HG03354 (cell line): ENCODE measurements at regions not wholly inside any gene's neighbourhood (a gene's known extent, or its start where the extent isn't known, plus 50 kb on each side); places are given as distances from the start of the nearest gene placed in this dataset.
"Not testable (repeated sequence)": the region's sequence is repeated elsewhere in the genome, so short reads cannot be mapped to it uniquely, and the experiment has no call there.

ENCODE experiments used
- ATAC-seq: cut with Tn5 transposase; IDR thresholded peaks from one replicate; pipeline ENCODE4 v1.9.1; 2021; ENCODE audit warnings: mild to moderate bottlenecking; ENCODE audit not compliant: unreplicated experiment, poor library complexity, severe bottlenecking

GRCh38 chr1:73343947-73344346, 854.0 kb downstream of the LRRIQ3 start:
- ATAC-seq: no peak

DNA sequence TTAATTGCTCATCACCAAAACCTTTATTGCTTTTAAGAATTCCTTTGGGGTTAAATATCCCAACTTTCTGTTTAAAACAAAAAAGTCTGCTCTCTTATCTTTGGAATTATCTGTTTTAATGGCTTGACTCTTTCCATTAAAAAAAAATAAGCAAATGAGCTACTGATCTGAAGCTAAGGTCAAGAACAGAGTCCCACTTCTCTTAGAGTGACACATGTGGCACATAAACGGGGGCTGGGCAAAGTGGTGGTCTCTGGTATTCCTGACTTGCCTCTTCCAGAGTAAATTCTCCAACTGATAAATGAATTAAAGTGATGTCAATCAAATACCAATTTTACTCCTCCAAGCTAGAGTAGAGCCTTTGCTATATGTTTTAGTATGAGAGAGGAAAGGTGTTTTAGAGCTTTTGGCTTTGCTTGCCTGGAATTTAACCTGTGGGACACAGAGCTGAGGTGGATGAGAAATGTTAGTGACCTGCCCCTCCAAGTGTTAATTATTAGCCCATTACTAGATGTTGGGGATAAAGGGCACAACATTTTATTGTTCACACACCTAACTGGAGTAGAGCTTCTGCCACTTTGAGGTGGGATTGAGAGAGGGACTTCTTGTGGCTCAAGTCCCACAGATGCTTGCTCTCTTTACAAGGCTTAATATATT, 864.0 kb downstream of the LRRIQ3 start:
- no peak for ATAC-seq

- ATAC-seq: no peak
These were observed 866.2 kb downstream of the LRRIQ3 start for GRCh38 chr1:73331726-73332125.

DNA sequence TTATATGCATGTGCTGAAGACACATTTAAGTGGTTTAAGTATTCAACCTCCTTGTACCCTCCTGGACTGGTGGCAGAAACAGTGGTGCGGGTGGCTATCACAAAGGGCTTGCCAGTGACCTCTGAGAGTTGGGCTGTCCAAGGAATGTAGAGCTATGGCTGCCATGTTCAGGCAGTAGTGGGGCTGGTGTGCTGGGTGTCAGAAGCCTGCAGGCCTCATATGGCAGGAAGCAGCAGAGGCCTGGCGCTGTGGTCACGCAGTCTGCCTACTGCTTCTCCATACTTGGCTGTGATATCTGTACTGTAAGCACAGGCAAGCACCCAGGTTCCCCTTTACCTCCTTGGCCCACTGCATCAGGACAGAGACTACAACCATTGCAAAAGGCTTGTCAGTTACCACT, 870.0 kb downstream of the LRRIQ3 start:
- ATAC-seq: no peak

DNA sequence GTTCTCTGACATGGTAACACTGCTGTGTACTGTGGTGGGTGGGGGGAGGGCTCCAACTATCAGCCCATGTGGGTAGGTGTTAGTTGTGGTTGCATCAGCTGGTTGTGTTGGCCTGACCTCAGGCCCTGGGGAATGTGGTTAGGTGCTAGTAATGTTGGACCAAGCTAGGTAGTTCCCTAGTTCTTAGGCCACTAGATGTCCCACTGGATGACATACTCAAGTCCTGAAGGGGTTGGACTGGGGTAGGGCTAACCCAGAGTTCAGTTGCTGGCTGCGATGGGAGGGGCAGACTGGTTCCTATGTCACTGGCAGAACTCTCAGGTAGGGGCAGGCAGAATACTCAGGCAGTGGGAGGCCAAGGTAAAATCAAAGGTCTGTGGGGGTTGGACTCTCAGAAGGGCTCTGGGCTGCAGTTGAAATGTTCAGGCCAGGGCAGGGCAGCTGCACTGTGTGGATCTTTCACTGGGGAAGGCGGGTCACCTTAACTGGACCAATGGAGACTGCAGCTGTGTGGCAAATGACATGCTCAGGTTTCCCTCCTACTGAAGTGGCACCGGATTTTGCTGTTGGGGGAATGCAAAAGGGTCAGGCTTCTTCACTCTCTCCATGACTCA, 870.7 kb downstream of the LRRIQ3 start:
- no peak for ATAC-seq

- no peak for ATAC-seq
These were observed 871.3 kb downstream of the LRRIQ3 start for GRCh38 chr1:73326663-73327062.

- no peak for ATAC-seq
These were observed 887.1 kb downstream of the LRRIQ3 start for GRCh38 chr1:73310797-73311381.

DNA sequence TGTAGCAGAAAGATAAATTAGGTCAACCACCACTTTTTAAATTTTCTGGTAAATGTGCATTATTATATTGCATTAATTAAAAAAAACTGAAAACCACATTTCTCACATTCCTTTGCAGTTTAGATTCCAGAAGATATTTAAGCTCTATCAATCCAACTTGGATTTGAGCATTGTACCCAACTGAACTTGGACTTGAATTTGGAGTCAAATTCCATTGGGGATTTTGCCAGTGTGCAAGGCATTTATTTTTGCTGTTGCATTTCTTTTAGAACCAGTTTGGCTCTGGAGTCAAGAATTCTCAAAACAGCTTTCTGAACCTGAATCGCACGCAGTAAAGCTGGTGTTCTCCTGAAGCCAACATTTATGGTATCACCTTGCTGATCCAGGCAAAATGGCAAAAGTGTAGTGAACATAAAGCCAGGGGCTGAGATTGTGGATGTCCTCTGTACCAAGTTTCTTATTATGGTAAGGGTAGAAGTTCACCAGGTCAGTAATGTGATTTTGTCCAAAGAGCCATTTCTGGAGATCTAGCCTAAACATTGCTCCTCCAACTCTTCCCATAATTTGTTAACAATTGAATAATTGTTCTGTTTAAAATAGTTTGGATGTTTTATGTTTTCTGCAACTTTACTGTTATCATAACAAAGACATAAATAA, 890.9 kb downstream of the LRRIQ3 start:
- ATAC-seq: no peak

GRCh38 chr1:73273886-73274285, 924.1 kb downstream of the LRRIQ3 start:
- no peak for ATAC-seq

GRCh38 chr1:73245196-73245595, 952.8 kb downstream of the LRRIQ3 start:
- ATAC-seq: not testable (repeated sequence)

- no peak for ATAC-seq
These were observed 936.7 kb upstream of the NEGR1 start for GRCh38 chr1:73218995-73219546.

- ATAC-seq: no peak
These were observed 923.1 kb upstream of the NEGR1 start for GRCh38 chr1:73205294-73205973.

DNA sequence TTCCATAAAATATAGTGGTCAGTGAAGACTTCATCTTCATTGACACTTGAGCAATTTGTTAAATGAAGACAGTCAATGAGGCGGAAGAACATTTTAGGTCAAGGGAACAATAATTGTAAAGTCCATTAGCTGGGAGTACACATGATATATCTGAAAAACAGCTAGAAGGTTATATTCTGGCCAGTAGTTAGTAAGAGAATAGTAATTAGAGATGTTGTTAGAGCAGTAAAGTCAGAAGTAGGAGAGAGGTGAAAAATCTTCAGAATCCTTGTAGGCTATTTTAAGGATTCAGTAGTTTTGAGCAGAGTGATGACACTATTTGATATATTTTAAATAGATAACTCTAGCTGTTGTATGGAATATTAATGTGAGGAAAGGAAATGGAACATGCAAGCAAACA, 915.6 kb upstream of the NEGR1 start:
- no peak for ATAC-seq

DNA sequence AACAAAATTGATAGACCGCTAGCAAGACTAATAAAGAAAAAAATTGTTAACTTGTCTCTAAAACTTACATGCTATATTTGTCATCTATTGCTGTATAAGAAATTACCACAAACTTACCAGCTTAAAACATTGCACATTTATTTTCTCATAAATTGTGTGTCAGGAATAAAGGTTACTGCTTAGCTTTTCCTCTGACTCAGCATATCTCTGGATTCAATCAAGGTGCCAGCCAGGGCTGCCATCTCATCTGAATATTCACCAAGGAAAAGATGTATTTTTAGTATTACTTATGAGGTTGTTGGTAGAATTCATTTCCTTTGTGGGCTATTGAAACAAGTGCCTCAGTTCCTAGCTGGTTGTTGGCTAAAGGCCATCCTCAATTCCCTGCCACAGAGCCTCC, 912.6 kb upstream of the NEGR1 start:
- ATAC-seq: no peak

GRCh38 chr1:73183581-73183980, 901.2 kb upstream of the NEGR1 start:
- not testable (repeated sequence) for ATAC-seq

GRCh38 chr1:73181190-73181540, 898.8 kb upstream of the NEGR1 start:
- ATAC-seq: no peak

DNA sequence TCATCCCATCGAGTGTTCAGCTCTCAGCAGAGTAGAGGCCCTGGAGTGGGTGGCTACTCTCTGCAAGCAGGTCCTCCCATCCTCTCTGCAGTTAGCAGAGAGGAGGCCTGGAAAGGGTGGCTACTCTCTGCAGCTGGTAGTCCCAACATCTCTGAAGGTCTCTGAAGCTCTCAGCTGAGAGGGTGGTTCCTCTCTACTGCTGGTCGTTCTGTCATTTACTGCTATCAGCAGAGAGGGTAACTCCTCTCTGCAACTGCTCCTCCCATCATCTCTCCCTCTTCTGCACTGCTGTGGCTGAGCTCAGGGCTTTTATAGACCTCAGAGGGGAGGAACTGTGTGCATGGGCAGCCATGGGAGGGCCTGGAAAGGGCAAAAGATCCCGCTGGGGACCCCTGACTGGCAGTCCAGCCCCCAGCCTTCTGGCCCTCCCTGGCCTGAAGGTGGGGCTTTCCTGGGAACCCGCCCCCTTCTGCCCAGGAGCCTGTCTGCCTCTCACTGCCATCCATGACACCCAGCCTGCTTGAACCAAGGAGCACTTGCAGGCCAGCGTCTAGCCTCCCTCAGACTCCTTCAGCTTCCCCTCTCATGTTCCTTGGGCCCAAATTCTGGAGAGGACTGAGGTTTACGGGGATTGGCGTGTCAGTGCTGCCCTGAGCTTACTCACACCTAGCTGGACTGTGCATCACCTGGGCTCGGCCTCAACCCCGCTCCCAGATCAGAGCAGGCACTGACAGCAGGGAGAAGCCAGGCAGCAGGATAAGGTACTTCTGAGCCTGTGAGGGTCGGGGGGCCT, 898.3 kb upstream of the NEGR1 start:
- no peak for ATAC-seq

GRCh38 chr1:73176902-73177301, 894.6 kb upstream of the NEGR1 start:
- ATAC-seq: no peak

DNA sequence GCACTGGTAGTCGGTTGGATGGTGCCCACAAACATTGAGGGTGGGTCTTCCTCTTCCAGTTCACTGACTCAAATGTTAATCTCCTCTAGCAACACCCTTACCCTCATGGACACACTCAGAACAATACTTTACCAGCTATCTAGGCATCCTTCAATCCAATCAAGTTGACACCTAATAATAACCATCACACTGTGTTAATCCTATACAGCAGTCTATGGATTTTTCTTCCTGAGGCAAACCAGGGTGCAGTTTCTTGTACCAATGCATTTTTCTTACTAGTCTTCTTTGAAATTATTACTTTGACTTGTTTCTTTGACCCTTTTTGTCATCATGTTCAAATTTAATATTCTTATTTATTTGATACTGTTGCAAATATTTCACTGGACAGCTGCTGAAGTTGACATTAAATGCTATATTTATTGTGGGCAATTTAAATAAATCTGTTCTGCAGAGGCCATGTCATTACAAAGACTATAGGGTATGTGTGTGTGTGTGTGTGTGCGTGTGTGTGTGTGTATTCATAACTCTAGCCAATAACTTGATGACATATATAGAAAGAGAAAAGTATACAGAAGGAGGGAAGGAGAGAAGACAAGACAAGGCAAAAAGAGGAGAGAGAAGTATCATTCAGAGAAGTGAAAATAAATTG, 884.8 kb upstream of the NEGR1 start:
- no peak for ATAC-seq
